CD4-positive, alpha-beta T cell (primary cell): ENCODE measurements at regions not wholly inside any gene's neighbourhood (a gene's known extent, or its start where the extent isn't known, plus 50 kb on each side); places are given as distances from the start of the nearest gene placed in this dataset.

Experiments
- ATAC-seq: fragments of 200-7000 bp; cut with Tn5 transposase; one replicate; pipeline ENCODE4 v1.10.0; 2022; ENCODE audit warnings: mild to moderate bottlenecking; ENCODE audit not compliant: poor library complexity
- CTCF ChIA-PET: fragments of 350-600 bp; sonication (Branson Sonifier 250); formaldehyde crosslinking; loops from one replicate; lab custom pipeline; 2021; ENCODE audit warnings: antibody characterized with exemption, inconsistent platforms; lab: Charles Lee
- POLR2A ChIA-PET: fragments of 350-600 bp; sonication (Branson Sonifier 250); formaldehyde crosslinking; loops from one replicate; lab custom pipeline; 2021; ENCODE audit warnings: antibody characterized with exemption, inconsistent platforms; lab: Charles Lee
- DNase-seq, 14 experiments: peaks; one replicate each; pipeline ENCODE4 v3.0.0-alpha.2; 2013 to 2020; ENCODE audit warnings: mixed read lengths in 2 of 14
- H3K27ac ChIP-seq, 2 donors: one replicate each; pipeline versions ENCODE4 v1.5.1 to v1.7.0; 2013; ENCODE audit warnings: low read length in 2 of 2, low read depth in 1 of 2, mild to moderate bottlenecking in 1 of 2
- H3K27me3 ChIP-seq, 2 experiments: 1 replicate in 1 of 2; 2 replicates in 1 of 2; pipeline versions ENCODE4 v1.6.1 to v1.7.0; 2013; ENCODE audit warnings: low read length in 2 of 2, control low read depth in 1 of 2, mild to moderate bottlenecking in 1 of 2, moderate library complexity in 1 of 2; ENCODE audit not compliant: insufficient read depth in 2 of 2, control insufficient read depth in 1 of 2
- H3K36me3 ChIP-seq: one replicate; pipeline ENCODE4 v1.6.1; 2013; ENCODE audit warnings: low read length, control low read depth; ENCODE audit not compliant: insufficient read depth
- H3K4me1 ChIP-seq: one replicate; pipeline ENCODE4 v1.6.1; 2013; ENCODE audit warnings: low read length, control low read depth; ENCODE audit not compliant: insufficient read depth
- H3K4me3 ChIP-seq: one replicate; pipeline ENCODE4 v1.5.1; 2013; ENCODE audit warnings: mild to moderate bottlenecking, low read length, moderate library complexity
- H3K9me3 ChIP-seq, 2 experiments: 1 replicate in 1 of 2; 2 replicates in 1 of 2; pipeline versions ENCODE4 v1.6.1 to v1.7.0; 2013; ENCODE audit warnings: low read length in 2 of 2, mild to moderate bottlenecking in 2 of 2, control low read depth in 1 of 2, moderate library complexity in 1 of 2; ENCODE audit not compliant: control insufficient read depth in 1 of 2, insufficient read depth in 1 of 2
- H3K27ac Mint-ChIP-seq: one replicate; pipeline ENCODE4 v1.8.0; 2020; ENCODE audit warnings: mixed read lengths
- H3K27me3 Mint-ChIP-seq: one replicate; pipeline ENCODE4 v1.8.0; 2021; ENCODE audit warnings: mixed read lengths
- H3K36me3 Mint-ChIP-seq: one replicate; pipeline ENCODE4 v1.8.0; 2021; ENCODE audit warnings: low read depth, mixed read lengths
- H3K4me1 Mint-ChIP-seq: one replicate; pipeline ENCODE4 v1.8.0; 2021; ENCODE audit warnings: low read depth, mixed read lengths
- H3K4me3 Mint-ChIP-seq: one replicate; pipeline ENCODE4 v1.8.0; 2020; ENCODE audit warnings: mild to moderate bottlenecking, mixed read lengths
- H3K9me3 Mint-ChIP-seq: one replicate; pipeline ENCODE4 v1.8.0; 2020; ENCODE audit warnings: mixed read lengths
- CTCF ChIP-seq: fragments of 200-600 bp; IDR thresholded peaks from one replicate; pipeline ENCODE4 v1.8.0; 2022; ENCODE audit warnings: antibody characterized with exemption, mild to moderate bottlenecking
- intact Hi-C, 2 experiments: fragments of 100-400 bp; cut with DNase I in 1 of 2; cut with micrococcal nuclease in 1 of 2; formaldehyde crosslinking; loops; one replicate each; pipeline versions ENCODE4 v1.15.1 to v1.9.0; 2023 to 2025; cut with DNase I, micrococcal nuclease

DNA sequence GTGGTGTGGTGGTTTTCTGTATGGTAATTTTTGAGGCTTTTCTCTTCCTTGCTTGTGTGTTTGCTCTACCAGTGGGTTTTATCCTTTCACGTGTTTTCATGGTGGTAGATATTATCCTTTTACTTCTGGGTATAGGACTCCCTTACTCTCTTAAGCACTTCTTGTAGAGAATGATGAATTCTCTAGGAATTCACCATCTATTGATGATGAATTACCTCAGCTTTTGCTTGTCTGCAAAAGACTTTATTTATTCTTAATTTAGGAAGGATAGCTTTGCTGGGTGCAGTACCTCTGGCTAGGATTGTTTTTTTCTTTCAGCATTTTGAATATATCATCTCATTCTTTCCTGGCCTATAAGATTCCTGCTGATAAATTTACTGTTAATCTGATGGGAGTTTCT lies 415.3 kb downstream of the PDGFC start:
- H3K36me3 Mint-ChIP-seq: no peaks in the 10 kb centered on the region

GRCh38 chr4:156553659-156554058 lies 417.9 kb downstream of the PDGFC start:
- Histone ChIP-seq H3K4me3 (no peak overlapping the region), H3K36me3 (no peaks in the 10 kb centered on the region), H3K27ac (no peak overlapping the region), H3K4me1 (no peaks in the 10 kb centered on the region), H3K9me3 (peaks cover 0 to 9% of the 10 kb centered on the region in 2 experiments), H3K27me3 (no peaks in the 10 kb centered on the region)
- H3K27ac Mint-ChIP-seq: no peak overlapping the region
- ChIA-PET CTCF (no interaction called here), POLR2A (no interaction called here)
- no peaks in the 10 kb centered on the region for H3K4me1 Mint-ChIP-seq
- peaks cover 1% of the 10 kb centered on the region for H3K9me3 Mint-ChIP-seq
- no peak overlapping the region for H3K4me3 Mint-ChIP-seq
- H3K36me3 Mint-ChIP-seq: no peaks in the 10 kb centered on the region
- DNase-seq (no peak), ATAC-seq (no peak)
- no peaks in the 10 kb centered on the region for H3K27me3 Mint-ChIP-seq
- intact Hi-C loops: no loop called here
- TF ChIP-seq CTCF: no peak

More for the DNA sequence above, 415.3 kb downstream of the PDGFC start:
- H3K27ac ChIP-seq: no peak overlapping the region
- H3K27ac Mint-ChIP-seq: no peak overlapping the region
- no peak overlapping the region for H3K4me3 Mint-ChIP-seq
- no peaks in the 10 kb centered on the region for H3K27me3 ChIP-seq
- TF ChIP-seq CTCF: no peak
- ChIA-PET CTCF (no interaction called here), POLR2A (no interaction called here)
- peaks cover 1% of the 10 kb centered on the region for H3K9me3 Mint-ChIP-seq
- no peaks in the 10 kb centered on the region for H3K27me3 Mint-ChIP-seq
- ATAC-seq: no peak
- no peaks in the 10 kb centered on the region for H3K4me1 Mint-ChIP-seq
- no peaks in the 10 kb centered on the region for H3K4me1 ChIP-seq
- intact Hi-C loops: no loop called here
- peaks cover 0 to 9% of the 10 kb centered on the region in 2 experiments for H3K9me3 ChIP-seq
- H3K36me3 ChIP-seq: no peaks in the 10 kb centered on the region
- DNase-seq: no peak
- H3K4me3 ChIP-seq: no peak overlapping the region

DNA sequence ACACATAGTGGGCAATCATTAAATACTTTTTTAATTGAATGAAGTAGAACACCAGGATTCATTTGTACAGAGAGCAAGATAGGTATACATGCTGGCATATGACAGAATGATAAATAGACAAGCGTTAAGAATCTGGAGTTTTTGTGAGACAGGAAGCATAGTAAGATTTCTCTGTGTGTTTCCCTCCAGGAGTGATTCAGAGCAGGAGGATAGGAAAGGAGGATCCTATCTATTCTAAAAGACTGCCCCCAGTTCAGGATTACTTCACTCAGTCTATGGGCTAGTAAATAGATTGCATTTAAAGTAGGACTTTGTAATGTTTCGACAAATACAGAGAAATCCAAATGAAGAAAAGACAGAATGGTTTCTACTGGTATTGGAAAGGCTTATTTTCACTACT lies 423.7 kb downstream of the PDGFC start:
- Histone ChIP-seq H3K9me3 (no peaks in the 10 kb centered on the region), H3K27me3 (no peaks in the 10 kb centered on the region), H3K4me3 (no peak overlapping the region), H3K36me3 (no peaks in the 10 kb centered on the region), H3K27ac (no peak overlapping the region), H3K4me1 (no peaks in the 10 kb centered on the region)
- Mint-ChIP-seq H3K27me3 (no peaks in the 10 kb centered on the region), H3K27ac (no peak overlapping the region), H3K36me3 (no peaks in the 10 kb centered on the region), H3K9me3 (peaks cover 2% of the 10 kb centered on the region), H3K4me1 (no peaks in the 10 kb centered on the region), H3K4me3 (no peak overlapping the region)
- ChIA-PET CTCF (no interaction called here), POLR2A (no interaction called here)
- no peak for TF ChIP-seq CTCF
- ATAC-seq (no peak), DNase-seq (no peak)
- intact Hi-C loops: no loop called here
